ENCODE measurements at regions not wholly inside any gene's neighbourhood (a gene's known extent, or its start where the extent isn't known, plus 50 kb on each side); places are given as distances from the start of the nearest gene placed in this dataset.

DNA sequence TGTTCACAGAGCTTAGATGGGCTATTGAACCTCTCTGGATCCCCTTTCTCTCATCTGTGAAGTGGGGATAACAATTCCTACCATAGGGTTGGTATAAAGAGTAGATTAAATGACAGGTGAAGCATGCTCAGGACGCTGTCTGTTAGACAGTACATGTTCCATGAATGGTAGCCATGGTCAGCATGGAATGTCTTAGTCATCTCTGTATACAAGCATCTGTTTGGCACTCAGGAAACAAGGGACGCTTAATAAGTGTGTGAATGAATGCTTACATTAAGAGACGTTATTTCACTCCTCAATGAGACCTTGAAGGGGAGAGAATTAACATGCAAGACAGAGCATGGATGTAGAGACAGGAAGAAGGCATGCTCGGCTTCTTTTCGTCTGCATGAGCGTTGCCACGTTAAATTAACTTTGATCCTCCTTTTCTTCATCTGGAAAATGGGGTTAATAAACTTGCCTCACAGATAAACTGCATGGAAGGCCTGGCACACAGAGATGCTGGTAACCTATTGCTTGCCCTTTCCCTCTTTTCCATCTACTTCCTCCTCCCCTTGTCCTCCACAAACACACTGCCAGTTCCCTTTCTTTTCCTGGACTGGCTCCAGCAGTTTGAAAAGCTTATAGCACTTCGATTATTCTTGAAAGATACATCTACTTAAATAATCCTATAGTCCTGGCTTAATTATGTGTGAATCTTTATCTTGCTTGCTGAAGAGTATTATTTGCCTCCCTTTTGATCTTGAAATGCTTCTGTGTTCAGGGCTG, 267.2 kb upstream of the MTNR1B start:
- peaks cover 0 to 9% of the 10 kb centered on the region in 2 donors for H3K9me3 ChIP-seq (ENCODE audit: control insufficient read depth in 1 of 2, low read length in 2 of 2)
- no peaks in the 10 kb centered on the region for H3K4me1 ChIP-seq (ENCODE audit: control insufficient read depth in 1 of 2, insufficient read depth in 2 of 2, low read length in 2 of 2)
- H3K9ac ChIP-seq (ENCODE audit: low read depth in 1 of 2, low read length in 2 of 2) = no peak overlapping the region
- H3K36me3 ChIP-seq (ENCODE audit: control insufficient read depth in 1 of 2, insufficient read depth in 2 of 2, low read length in 2 of 2) = no peaks in the 10 kb centered on the region
- no peak overlapping the region for H3K4me3 ChIP-seq (ENCODE audit: low read depth in 1 of 2, low read length in 2 of 2)
- H3K27ac ChIP-seq (ENCODE audit: low read depth, low read length) = no peak overlapping the region
- H3K27me3 ChIP-seq (ENCODE audit: control insufficient read depth in 1 of 2, insufficient read depth in 2 of 2, low read length in 2 of 2) = no peaks in the 10 kb centered on the region

DNA sequence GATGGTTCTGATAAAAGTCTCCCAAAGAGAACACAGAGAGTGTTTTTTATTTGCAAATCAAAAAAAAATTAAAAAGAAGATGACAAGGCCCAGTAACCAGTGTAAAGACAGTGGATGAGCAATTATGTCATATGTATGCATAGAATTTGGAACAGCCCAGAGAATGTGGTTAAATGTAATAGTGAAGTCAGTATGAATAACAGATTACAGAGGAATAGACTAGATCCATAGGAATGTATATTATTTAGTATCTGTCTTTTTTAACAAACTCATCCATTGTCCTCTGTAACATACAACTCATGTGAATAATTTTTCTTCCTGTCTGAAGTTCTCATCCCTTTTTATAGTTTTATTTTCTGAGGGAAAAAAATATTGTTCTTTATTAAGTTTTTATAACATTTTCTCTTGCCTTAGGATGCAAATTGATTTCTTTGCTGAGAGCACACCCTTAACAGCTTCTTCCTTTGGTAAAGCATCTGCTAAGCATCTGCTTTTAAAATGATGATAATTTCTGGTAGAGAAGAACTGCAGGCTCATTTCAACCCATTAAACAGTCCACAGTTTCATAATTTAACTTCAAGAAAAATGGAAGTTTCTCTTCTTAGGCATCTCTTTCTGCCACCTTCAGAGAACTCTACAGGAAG, 266.5 kb upstream of the MTNR1B start:
- H3K36me3 ChIP-seq (ENCODE audit: control insufficient read depth in 1 of 2, insufficient read depth in 2 of 2, low read length in 2 of 2) = no peaks in the 10 kb centered on the region

DNA sequence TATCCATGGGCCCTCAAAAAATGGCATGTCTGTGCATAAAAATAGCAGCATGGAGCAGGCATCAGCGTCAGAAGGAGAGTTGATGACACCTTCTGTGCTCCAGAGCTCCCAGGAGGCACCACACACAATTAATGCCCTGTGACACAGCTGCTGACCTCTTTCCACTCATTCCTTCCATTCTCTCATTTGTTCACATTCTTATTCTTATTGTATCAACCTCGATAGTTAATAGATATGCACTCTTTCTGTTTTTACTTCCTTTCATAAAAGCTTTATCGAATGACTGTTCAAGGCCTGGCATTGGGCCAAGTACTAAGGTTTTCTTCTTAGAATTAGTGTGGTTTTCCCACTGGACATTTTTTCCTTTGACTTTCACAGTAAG, 266.0 kb upstream of the MTNR1B start:
- Histone ChIP-seq H3K36me3 (ENCODE audit: control insufficient read depth in 1 of 2, insufficient read depth in 2 of 2, low read length in 2 of 2) (no peaks in the 10 kb centered on the region), H3K9ac (ENCODE audit: low read depth in 1 of 2, low read length in 2 of 2) (no peak overlapping the region), H3K27ac (ENCODE audit: low read depth, low read length) (no peak overlapping the region), H3K4me1 (ENCODE audit: control insufficient read depth in 1 of 2, insufficient read depth in 2 of 2, low read length in 2 of 2) (no peaks in the 10 kb centered on the region), H3K9me3 (ENCODE audit: control insufficient read depth in 1 of 2, low read length in 2 of 2) (peaks cover 0 to 9% of the 10 kb centered on the region in 2 donors), H3K27me3 (ENCODE audit: control insufficient read depth in 1 of 2, insufficient read depth in 2 of 2, low read length in 2 of 2) (no peaks in the 10 kb centered on the region), H3K4me3 (ENCODE audit: low read depth in 1 of 2, low read length in 2 of 2) (no peak overlapping the region)

More for the DNA sequence above, 266.5 kb upstream of the MTNR1B start:
- Histone ChIP-seq H3K9ac (ENCODE audit: low read depth in 1 of 2, low read length in 2 of 2) (no peak overlapping the region), H3K4me3 (ENCODE audit: low read depth in 1 of 2, low read length in 2 of 2) (no peak overlapping the region), H3K27me3 (ENCODE audit: control insufficient read depth in 1 of 2, insufficient read depth in 2 of 2, low read length in 2 of 2) (no peaks in the 10 kb centered on the region), H3K4me1 (ENCODE audit: control insufficient read depth in 1 of 2, insufficient read depth in 2 of 2, low read length in 2 of 2) (no peaks in the 10 kb centered on the region), H3K27ac (ENCODE audit: low read depth, low read length) (no peak overlapping the region), H3K9me3 (ENCODE audit: control insufficient read depth in 1 of 2, low read length in 2 of 2) (peaks cover 0 to 9% of the 10 kb centered on the region in 2 donors)

DNA sequence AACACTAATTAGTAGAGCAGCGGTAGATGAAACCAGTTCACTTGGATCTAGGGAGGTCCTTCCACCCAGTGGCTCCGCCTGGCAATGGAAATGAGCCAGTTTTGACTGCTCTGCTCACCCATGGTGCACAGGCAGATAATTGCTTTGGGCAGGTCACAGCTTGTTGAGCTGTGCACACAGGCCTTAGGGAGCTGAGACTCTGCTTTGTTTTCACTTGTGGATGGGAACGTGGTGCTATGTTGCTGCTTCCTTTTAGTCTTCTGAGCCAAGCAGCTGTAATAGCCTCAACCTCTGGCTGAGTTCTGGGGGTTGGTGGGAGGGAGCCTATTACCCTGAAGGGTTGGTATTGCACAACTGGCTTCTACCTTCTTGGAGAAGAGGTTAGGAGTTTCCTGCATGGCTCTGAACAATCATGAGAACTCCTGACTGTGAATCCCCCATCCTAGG, 262.3 kb upstream of the MTNR1B start:
- Histone ChIP-seq H3K4me1 (ENCODE audit: control insufficient read depth in 1 of 2, insufficient read depth in 2 of 2, low read length in 2 of 2) (no peaks in the 10 kb centered on the region), H3K9ac (ENCODE audit: low read depth in 1 of 2, low read length in 2 of 2) (no peak overlapping the region), H3K27ac (ENCODE audit: low read depth, low read length) (no peak overlapping the region), H3K9me3 (ENCODE audit: control insufficient read depth in 1 of 2, low read length in 2 of 2) (peaks cover 0 to 9% of the 10 kb centered on the region in 2 donors), H3K27me3 (ENCODE audit: control insufficient read depth in 1 of 2, insufficient read depth in 2 of 2, low read length in 2 of 2) (no peaks in the 10 kb centered on the region), H3K36me3 (ENCODE audit: control insufficient read depth in 1 of 2, insufficient read depth in 2 of 2, low read length in 2 of 2) (no peaks in the 10 kb centered on the region), H3K4me3 (ENCODE audit: low read depth in 1 of 2, low read length in 2 of 2) (no peak overlapping the region)

DNA sequence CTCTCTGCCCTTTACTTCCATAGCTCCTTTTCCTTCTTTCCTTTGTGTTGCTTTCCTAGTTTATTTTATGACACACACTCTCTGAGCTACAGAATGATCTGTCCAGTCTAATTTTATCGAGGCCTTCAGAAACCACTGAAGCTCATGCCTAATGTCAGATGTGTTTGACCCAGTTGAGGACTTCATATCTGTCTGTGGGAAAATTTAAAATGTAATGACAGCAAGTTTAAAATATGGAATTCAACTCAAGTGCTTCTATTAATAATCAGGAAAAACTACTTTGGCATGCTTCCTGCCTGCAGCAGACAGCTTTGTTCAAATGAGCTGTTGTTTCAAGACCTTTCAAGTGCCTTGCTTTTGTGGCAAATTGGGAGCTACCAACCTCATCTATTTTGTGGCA, 261.8 kb upstream of the MTNR1B start:
- Histone ChIP-seq H3K4me3 (ENCODE audit: low read depth in 1 of 2, low read length in 2 of 2) (no peak overlapping the region), H3K4me1 (ENCODE audit: control insufficient read depth in 1 of 2, insufficient read depth in 2 of 2, low read length in 2 of 2) (no peaks in the 10 kb centered on the region), H3K27me3 (ENCODE audit: control insufficient read depth in 1 of 2, insufficient read depth in 2 of 2, low read length in 2 of 2) (no peaks in the 10 kb centered on the region), H3K27ac (ENCODE audit: low read depth, low read length) (no peak overlapping the region), H3K9me3 (ENCODE audit: control insufficient read depth in 1 of 2, low read length in 2 of 2) (peaks cover 0 to 9% of the 10 kb centered on the region in 2 donors), H3K36me3 (ENCODE audit: control insufficient read depth in 1 of 2, insufficient read depth in 2 of 2, low read length in 2 of 2) (no peaks in the 10 kb centered on the region), H3K9ac (ENCODE audit: low read depth in 1 of 2, low read length in 2 of 2) (no peak overlapping the region)

DNA sequence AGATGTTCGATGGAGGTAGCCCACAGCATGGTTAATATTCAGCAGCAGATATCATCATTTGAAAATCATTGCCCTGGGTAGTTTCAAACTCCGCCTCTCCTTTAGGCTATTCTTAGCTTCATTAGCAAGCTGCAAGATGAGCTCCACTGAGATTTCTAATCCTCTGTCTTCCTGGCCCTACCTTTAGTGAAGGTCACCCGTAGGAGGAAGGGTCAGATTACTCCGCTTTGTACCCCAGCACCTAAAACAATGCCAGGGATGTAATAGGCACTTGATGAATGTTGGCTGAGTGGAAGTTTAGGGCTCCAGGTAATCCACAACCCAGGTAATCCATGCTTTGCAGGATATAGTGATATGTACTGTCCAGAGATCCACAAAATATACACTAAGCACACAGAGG, 260.1 kb upstream of the MTNR1B start:
- peaks cover 0 to 9% of the 10 kb centered on the region in 2 donors for H3K9me3 ChIP-seq (ENCODE audit: control insufficient read depth in 1 of 2, low read length in 2 of 2)
- no peak overlapping the region for H3K27ac ChIP-seq (ENCODE audit: low read depth, low read length)

DNA sequence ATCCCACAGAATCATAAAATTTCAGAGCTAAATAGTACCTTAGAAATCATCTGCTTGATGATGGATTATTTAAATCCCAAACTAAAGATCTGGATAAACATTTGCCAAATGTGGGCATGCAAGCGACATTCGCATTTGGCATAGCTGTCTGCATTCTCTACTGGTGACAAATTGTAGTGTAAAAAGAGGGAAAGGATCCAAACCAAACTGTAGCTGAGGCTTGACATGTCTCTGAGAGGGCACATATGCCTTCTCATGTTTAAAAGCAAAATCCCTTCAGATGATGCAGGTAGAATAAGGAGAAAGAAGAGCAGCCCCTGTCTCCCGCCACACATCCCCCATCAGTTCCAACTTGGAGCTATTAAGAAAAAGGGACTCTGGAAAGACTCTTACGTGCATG, 257.5 kb upstream of the MTNR1B start:
- Histone ChIP-seq H3K4me3 (ENCODE audit: low read depth in 1 of 2, low read length in 2 of 2) (no peak overlapping the region), H3K4me1 (ENCODE audit: control insufficient read depth in 1 of 2, insufficient read depth in 2 of 2, low read length in 2 of 2) (no peaks in the 10 kb centered on the region), H3K27ac (ENCODE audit: low read depth, low read length) (no peak overlapping the region), H3K9me3 (ENCODE audit: control insufficient read depth in 1 of 2, low read length in 2 of 2) (no peaks in the 10 kb centered on the region), H3K36me3 (ENCODE audit: control insufficient read depth in 1 of 2, insufficient read depth in 2 of 2, low read length in 2 of 2) (no peaks in the 10 kb centered on the region), H3K9ac (ENCODE audit: low read depth in 1 of 2, low read length in 2 of 2) (no peak overlapping the region), H3K27me3 (ENCODE audit: control insufficient read depth in 1 of 2, insufficient read depth in 2 of 2, low read length in 2 of 2) (no peaks in the 10 kb centered on the region)

More for the DNA sequence above, 260.1 kb upstream of the MTNR1B start:
- Histone ChIP-seq H3K27me3 (ENCODE audit: control insufficient read depth in 1 of 2, insufficient read depth in 2 of 2, low read length in 2 of 2) (no peaks in the 10 kb centered on the region), H3K36me3 (ENCODE audit: control insufficient read depth in 1 of 2, insufficient read depth in 2 of 2, low read length in 2 of 2) (no peaks in the 10 kb centered on the region), H3K4me3 (ENCODE audit: low read depth in 1 of 2, low read length in 2 of 2) (no peak overlapping the region), H3K9ac (ENCODE audit: low read depth in 1 of 2, low read length in 2 of 2) (no peak overlapping the region), H3K4me1 (ENCODE audit: control insufficient read depth in 1 of 2, insufficient read depth in 2 of 2, low read length in 2 of 2) (no peaks in the 10 kb centered on the region)

DNA sequence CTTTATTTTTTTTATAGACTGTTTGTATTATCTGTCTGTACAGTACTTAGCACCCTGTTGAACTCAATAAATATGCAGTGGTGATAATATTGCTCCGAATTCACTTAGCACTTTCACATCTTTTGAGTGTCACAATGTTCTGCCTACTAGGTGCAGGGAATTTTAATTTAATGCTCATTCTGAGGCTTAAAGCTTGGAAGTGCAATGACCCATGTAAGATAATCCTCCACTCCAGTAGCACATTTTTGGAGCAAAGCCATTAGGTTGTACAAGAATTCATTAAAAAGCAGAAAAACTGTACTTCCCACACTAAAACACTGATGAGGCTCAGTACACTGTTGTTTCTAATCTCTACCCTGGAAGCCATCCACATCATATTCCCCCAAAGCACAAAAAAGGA, 255.3 kb upstream of the MTNR1B start:
- Histone ChIP-seq H3K9me3 (ENCODE audit: control insufficient read depth in 1 of 2, low read length in 2 of 2) (no peaks in the 10 kb centered on the region), H3K9ac (ENCODE audit: low read depth in 1 of 2, low read length in 2 of 2) (no peak overlapping the region), H3K27ac (ENCODE audit: low read depth, low read length) (no peak overlapping the region), H3K4me1 (ENCODE audit: control insufficient read depth in 1 of 2, insufficient read depth in 2 of 2, low read length in 2 of 2) (no peaks in the 10 kb centered on the region), H3K27me3 (ENCODE audit: control insufficient read depth in 1 of 2, insufficient read depth in 2 of 2, low read length in 2 of 2) (no peaks in the 10 kb centered on the region), H3K36me3 (ENCODE audit: control insufficient read depth in 1 of 2, insufficient read depth in 2 of 2, low read length in 2 of 2) (no peaks in the 10 kb centered on the region), H3K4me3 (ENCODE audit: low read depth in 1 of 2, low read length in 2 of 2) (no peak overlapping the region)

DNA sequence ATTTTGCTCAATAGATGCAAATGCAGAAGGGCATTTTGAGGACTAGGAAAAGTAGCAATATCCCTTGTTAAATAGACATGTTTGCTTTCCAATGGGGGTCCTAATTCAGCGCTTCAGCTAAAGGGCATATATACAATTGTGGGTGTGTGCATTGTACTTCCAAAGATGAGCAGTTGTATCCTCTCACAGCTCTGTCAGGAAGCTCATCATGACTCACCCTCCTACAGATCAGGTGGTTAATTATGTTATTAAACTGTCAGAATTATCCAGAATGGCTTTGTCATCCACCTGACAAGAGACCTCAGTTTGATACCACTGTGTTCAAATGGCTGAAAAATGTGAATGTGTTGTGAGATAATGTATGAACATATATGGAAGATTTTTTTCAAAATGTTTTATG, 252.2 kb upstream of the MTNR1B start:
- no peaks in the 10 kb centered on the region for H3K27me3 ChIP-seq (ENCODE audit: control insufficient read depth in 1 of 2, insufficient read depth in 2 of 2, low read length in 2 of 2)
- H3K4me1 ChIP-seq (ENCODE audit: control insufficient read depth in 1 of 2, insufficient read depth in 2 of 2, low read length in 2 of 2) = no peaks in the 10 kb centered on the region
- no peaks in the 10 kb centered on the region for H3K36me3 ChIP-seq (ENCODE audit: control insufficient read depth in 1 of 2, insufficient read depth in 2 of 2, low read length in 2 of 2)
- H3K27ac ChIP-seq (ENCODE audit: low read depth, low read length) = no peak overlapping the region
- H3K9ac ChIP-seq (ENCODE audit: low read depth in 1 of 2, low read length in 2 of 2) = no peak overlapping the region
- no peaks in the 10 kb centered on the region for H3K9me3 ChIP-seq (ENCODE audit: control insufficient read depth in 1 of 2, low read length in 2 of 2)
- H3K4me3 ChIP-seq (ENCODE audit: low read depth in 1 of 2, low read length in 2 of 2) = no peak overlapping the region

DNA sequence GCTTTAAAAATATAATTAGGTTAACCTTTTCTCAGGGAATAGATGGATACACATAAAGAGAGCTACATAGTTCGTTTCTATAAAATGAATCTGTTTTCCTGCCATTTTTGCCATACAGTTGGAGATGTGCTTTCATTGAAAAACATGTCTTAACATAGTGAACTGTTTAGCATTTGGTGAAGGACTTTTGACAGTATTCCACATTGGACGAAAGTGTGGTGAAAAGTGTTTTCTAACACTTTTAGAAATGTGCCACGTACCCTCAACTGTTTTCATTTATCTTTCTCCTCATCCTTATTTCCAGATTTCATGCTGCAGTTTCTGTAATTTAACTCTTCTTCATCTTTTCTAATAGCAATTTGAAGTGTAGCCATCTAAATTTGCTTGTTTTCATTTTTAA, 249.1 kb upstream of the MTNR1B start:
- Histone ChIP-seq H3K27me3 (ENCODE audit: control insufficient read depth in 1 of 2, insufficient read depth in 2 of 2, low read length in 2 of 2) (no peaks in the 10 kb centered on the region), H3K27ac (ENCODE audit: low read depth, low read length) (no peak overlapping the region), H3K36me3 (ENCODE audit: control insufficient read depth in 1 of 2, insufficient read depth in 2 of 2, low read length in 2 of 2) (no peaks in the 10 kb centered on the region), H3K9ac (ENCODE audit: low read depth in 1 of 2, low read length in 2 of 2) (no peak overlapping the region), H3K9me3 (ENCODE audit: control insufficient read depth in 1 of 2, low read length in 2 of 2) (no peaks in the 10 kb centered on the region), H3K4me3 (ENCODE audit: low read depth in 1 of 2, low read length in 2 of 2) (no peak overlapping the region), H3K4me1 (ENCODE audit: control insufficient read depth in 1 of 2, insufficient read depth in 2 of 2, low read length in 2 of 2) (no peaks in the 10 kb centered on the region)
